ENCODE measurements at regions not wholly inside any gene's neighbourhood (a gene's known extent, or its start where the extent isn't known, plus 50 kb on each side); places are given as distances from the start of the nearest gene placed in this dataset.

- Histone ChIP-seq H3K9me2 (ENCODE audit: insufficient read depth, low read length) (no peaks in the 10 kb centered on the region), H3K9me3 (ENCODE audit: low read length) (no peaks in the 10 kb centered on the region), H3K36me3 (ENCODE audit: insufficient read depth, low read length) (no peaks in the 10 kb centered on the region), H3K4me3 (ENCODE audit: low read depth, low read length, poor library complexity, severe bottlenecking) (no peak overlapping the region), H3K4me1 (ENCODE audit: insufficient read depth, low read length, poor library complexity, severe bottlenecking) (no peaks in the 10 kb centered on the region), H3K79me2 (ENCODE audit: insufficient read depth, low read depth, low read length) (no peaks in the 10 kb centered on the region), H3K27ac (ENCODE audit: low read depth, low read length, poor library complexity, severe bottlenecking) (no peak overlapping the region), H4K20me1 (ENCODE audit: insufficient read depth, low read length) (no peaks in the 10 kb centered on the region), H2AFZ (ENCODE audit: low read length) (no peak overlapping the region), H3K4me2 (ENCODE audit: low read length) (no peak overlapping the region)
- TF ChIP-seq EZH2phosphoT487 (IDR thresholded peaks at IDR 0.05; ENCODE audit: borderline replicate concordance, low read depth, low read length) (no peak), CTCF (conservative IDR thresholded peaks at IDR 0.05; ENCODE audit: low read length) (no peak)
- ChIA-PET POLR2A (no interaction called here), CTCF (ENCODE audit: unreplicated experiment) (no interaction called here)
- intact Hi-C loops (cut with micrococcal nuclease; ENCODE audit: unreplicated experiment): no loop called here
- BruUV-seq (replicated peaks): no TSS peak
- no peak for DNase-seq (ENCODE audit: low spot score)
Observed at GRCh38 chr4:95982516-95982915, 142.6 kb downstream of the PDHA2 start.

GRCh38 chr4:95984081-95984480, 144.2 kb downstream of the PDHA2 start:
- intact Hi-C loops (cut with micrococcal nuclease; ENCODE audit: unreplicated experiment): no loop called here

GRCh38 chr4:95985051-95985450, 145.2 kb downstream of the PDHA2 start:
- Histone ChIP-seq H3K79me2 (ENCODE audit: insufficient read depth, low read depth, low read length) (no peaks in the 10 kb centered on the region), H3K9me3 (ENCODE audit: low read length) (no peaks in the 10 kb centered on the region), H4K20me1 (ENCODE audit: insufficient read depth, low read length) (no peaks in the 10 kb centered on the region), H3K27ac (ENCODE audit: low read depth, low read length, poor library complexity, severe bottlenecking) (no peak overlapping the region), H3K36me3 (ENCODE audit: insufficient read depth, low read length) (no peaks in the 10 kb centered on the region), H2AFZ (ENCODE audit: low read length) (no peak overlapping the region), H3K4me3 (ENCODE audit: low read depth, low read length, poor library complexity, severe bottlenecking) (no peak overlapping the region), H3K4me1 (ENCODE audit: insufficient read depth, low read length, poor library complexity, severe bottlenecking) (no peaks in the 10 kb centered on the region), H3K4me2 (ENCODE audit: low read length) (no peak overlapping the region), H3K9me2 (ENCODE audit: insufficient read depth, low read length) (no peaks in the 10 kb centered on the region)
- BruUV-seq (replicated peaks): no TSS peak
- ChIA-PET CTCF (ENCODE audit: unreplicated experiment) (no interaction called here), POLR2A (no interaction called here)
- TF ChIP-seq CTCF (conservative IDR thresholded peaks at IDR 0.05; ENCODE audit: low read length): no peak
- no peak for TF ChIP-seq EZH2phosphoT487 (IDR thresholded peaks at IDR 0.05; ENCODE audit: borderline replicate concordance, low read depth, low read length)
- intact Hi-C loops (cut with micrococcal nuclease; ENCODE audit: unreplicated experiment): no loop called here
- no peak for DNase-seq (ENCODE audit: low spot score)

More at GRCh38 chr4:95984081-95984480, 144.2 kb downstream of the PDHA2 start:
- Histone ChIP-seq H3K36me3 (ENCODE audit: insufficient read depth, low read length) (no peaks in the 10 kb centered on the region), H3K79me2 (ENCODE audit: insufficient read depth, low read depth, low read length) (no peaks in the 10 kb centered on the region), H3K9me3 (ENCODE audit: low read length) (no peaks in the 10 kb centered on the region), H2AFZ (ENCODE audit: low read length) (no peak overlapping the region), H3K4me1 (ENCODE audit: insufficient read depth, low read length, poor library complexity, severe bottlenecking) (no peaks in the 10 kb centered on the region), H3K4me3 (ENCODE audit: low read depth, low read length, poor library complexity, severe bottlenecking) (no peak overlapping the region), H3K9me2 (ENCODE audit: insufficient read depth, low read length) (no peaks in the 10 kb centered on the region), H3K27ac (ENCODE audit: low read depth, low read length, poor library complexity, severe bottlenecking) (no peak overlapping the region), H3K4me2 (ENCODE audit: low read length) (no peak overlapping the region), H4K20me1 (ENCODE audit: insufficient read depth, low read length) (no peaks in the 10 kb centered on the region)
- no peak for TF ChIP-seq EZH2phosphoT487 (IDR thresholded peaks at IDR 0.05; ENCODE audit: borderline replicate concordance, low read depth, low read length)
- TF ChIP-seq CTCF (conservative IDR thresholded peaks at IDR 0.05; ENCODE audit: low read length): no peak
- ChIA-PET POLR2A (interaction anchor here (0.5 kb wide), 1 partner anchor 56 kb away, joined by 3 read pairs; no protein-coding TSS in a partner anchor), CTCF (ENCODE audit: unreplicated experiment) (no interaction called here)
- DNase-seq (ENCODE audit: low spot score): no peak
- BruUV-seq (replicated peaks): no TSS peak

Data from OCI-LY7 (cell line).